ENCODE measurements at regions not wholly inside any gene's neighbourhood (a gene's known extent, or its start where the extent isn't known, plus 50 kb on each side); places are given as distances from the start of the nearest gene placed in this dataset.
"Not testable (repeated sequence)": the region's sequence is repeated elsewhere in the genome, so short reads cannot be mapped to it uniquely, and the experiment has no call there.

DNA sequence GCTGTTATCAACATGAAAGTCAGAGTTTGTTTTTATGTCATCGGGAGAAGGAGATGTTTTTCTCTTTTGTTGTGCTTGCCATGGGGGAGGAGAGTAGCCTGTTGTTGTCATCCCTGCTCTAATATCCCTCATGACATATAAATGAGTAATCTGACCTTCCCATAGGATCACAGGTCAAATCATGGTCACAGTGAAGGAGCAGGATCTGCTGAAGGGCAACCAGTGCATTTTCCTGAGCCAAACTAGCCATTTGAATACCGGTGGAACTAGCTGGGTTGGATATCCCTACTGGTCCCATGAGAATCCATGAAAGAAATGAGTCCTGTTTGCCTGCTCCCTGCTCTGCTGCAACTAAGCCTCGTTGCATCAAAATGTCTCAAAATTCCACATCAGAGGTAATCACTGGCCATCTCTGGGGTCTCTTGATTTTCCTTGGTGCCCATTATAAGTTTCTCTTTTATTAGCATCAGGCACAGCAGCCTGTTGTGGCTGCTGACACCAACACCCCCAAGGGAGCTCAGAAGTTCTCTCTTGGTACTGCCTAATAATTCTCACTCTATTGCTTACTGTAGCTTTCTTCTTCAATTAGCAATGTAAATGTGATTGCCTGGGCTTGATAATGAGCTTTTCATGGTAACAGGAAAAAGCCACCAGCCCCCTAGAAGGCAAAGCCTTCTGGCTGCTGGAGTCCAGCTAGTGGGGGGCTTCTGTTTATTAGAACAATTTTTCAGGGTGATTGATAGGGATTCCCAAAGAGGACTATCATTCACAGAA, 211.4 kb upstream of the ERCC4 start:
- peak; percentile 15 for DNase-seq (ENCODE audit: low read depth)

- DNase-seq (ENCODE audit: low read depth) = no peak
Measured at GRCh38 chr16:13718748-13719147, 201.2 kb upstream of the ERCC4 start.

DNA sequence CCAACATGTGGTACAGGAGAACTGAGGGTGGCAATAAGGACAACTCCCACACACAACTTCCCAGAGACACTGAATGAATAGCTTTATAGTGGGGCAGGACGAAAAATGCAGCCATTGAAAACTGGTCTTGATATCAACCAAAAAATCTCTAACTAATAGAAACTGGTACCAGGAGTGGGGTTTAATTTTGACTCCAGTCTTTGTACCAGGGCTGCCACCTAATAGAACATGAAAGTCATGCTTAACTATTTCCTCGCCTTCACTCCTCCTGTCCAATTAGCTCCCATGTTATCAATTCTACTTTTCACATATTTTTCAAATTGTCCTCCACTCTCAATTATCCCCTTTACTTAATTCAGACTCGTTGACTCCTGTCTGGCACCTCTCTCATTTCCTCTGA, 192.0 kb upstream of the ERCC4 start:
- no peak for DNase-seq (ENCODE audit: low read depth)

- peak; percentile 21 for DNase-seq (ENCODE audit: low read depth)
Measured at GRCh38 chr16:13733561-13733960, 186.4 kb upstream of the ERCC4 start.

- DNase-seq (ENCODE audit: low read depth) = not testable (repeated sequence)
Measured at GRCh38 chr16:13739621-13740373, 180.2 kb upstream of the ERCC4 start.

GRCh38 chr16:13742928-13743327, 177.0 kb upstream of the ERCC4 start:
- DNase-seq (ENCODE audit: low read depth) = no peak

DNA sequence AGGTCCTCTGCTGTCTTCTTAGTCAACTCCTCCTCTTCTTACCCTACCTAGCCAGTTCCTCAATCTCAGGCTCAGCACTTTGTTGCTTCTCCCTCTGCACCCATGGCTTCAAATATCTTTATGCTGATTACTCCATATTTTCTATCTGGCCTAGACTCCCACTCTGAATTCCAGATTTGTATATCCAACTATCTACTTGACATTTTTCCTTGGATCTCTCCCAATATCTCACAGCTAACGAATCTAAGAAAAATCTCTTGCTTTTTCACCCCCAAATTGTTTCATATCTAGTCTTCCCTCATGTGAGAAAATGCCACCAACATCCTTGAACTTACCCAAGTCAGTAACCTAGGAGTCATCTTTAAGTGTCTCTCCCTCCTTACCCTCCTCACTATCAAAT, 176.4 kb upstream of the ERCC4 start:
- DNase-seq (ENCODE audit: low read depth) = no peak

DNA sequence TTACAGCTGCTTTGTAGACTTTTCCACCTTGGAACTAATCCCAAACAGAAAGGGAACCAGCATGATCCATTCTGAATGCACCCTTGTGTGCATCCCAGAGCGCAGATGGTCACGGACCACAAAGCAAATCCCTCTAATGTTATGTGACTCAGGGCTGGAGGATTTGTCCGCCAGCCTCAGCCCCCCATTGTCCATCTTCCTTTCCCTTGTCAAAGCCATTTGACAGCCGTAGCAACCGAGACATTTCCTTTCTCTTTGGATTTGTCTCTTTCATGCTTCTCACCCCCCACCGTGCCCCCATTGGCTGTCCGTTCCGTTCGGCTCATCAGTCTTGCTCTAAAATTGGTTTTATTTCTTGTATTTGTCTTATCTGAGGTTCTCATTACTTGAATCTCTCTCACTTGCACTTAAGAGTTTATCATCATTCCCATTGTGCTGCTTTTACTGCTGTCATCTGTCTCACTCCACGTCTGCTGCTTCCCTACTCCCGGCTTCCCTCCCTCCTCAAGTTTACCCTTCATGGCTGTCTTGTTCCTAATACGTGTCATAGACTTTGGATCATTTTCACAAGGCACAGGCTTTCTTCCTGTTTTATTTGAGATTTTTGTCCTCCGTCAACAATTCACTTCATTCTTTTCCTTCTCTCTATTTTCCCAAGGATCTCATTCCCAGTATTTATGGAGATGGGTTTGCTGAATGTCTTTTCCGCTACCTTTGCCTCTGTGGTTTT, 163.4 kb upstream of the ERCC4 start:
- peak; percentile 26 for DNase-seq (ENCODE audit: low read depth)

GRCh38 chr16:13766334-13766733, 153.6 kb upstream of the ERCC4 start:
- DNase-seq (ENCODE audit: low read depth) = no peak

DNA sequence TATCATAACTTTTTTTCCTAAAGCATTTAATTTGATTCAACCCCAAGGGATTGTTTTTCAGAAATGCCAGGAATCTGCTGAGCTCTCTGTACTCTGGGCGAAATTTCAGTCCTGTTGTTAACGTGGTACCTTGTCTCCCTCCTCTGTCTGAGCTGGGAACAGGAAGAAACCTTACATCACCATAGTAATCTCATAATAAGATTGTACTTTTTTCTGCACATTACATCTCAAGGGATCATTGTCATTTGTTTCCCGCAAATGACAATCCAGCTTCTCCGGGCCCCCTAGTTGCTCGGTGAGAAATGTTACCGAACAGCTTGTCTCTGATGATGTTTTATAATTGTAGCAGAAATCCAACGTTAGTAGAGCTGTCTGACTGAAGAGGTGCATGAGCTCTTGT, 152.7 kb upstream of the ERCC4 start:
- peak; percentile 20 for DNase-seq (ENCODE audit: low read depth)

DNA sequence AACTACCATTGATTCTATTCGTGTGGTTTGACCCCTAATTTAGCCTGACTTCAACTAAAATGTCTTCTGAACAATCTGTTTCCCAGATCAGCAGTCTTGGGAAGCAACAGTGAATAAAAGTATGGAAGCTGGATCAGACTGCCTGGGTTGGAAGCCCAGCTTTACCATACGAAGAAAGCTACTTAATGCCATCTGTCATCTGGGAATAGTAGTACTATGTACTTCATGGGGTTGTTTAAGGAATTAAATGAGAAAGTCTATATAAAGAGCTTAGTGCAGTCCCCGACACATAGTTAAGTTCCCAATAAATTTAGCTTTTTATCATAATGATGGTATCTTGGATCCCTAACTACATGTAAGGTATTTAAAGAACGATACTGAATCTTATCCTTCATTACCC, 151.5 kb upstream of the ERCC4 start:
- DNase-seq (ENCODE audit: low read depth) = no peak

- DNase-seq (ENCODE audit: low read depth) = no peak
Measured at GRCh38 chr16:13770436-13770835, 149.5 kb upstream of the ERCC4 start.

GRCh38 chr16:13772782-13773181, 147.2 kb upstream of the ERCC4 start:
- DNase-seq (ENCODE audit: low read depth) = no peak

DNA sequence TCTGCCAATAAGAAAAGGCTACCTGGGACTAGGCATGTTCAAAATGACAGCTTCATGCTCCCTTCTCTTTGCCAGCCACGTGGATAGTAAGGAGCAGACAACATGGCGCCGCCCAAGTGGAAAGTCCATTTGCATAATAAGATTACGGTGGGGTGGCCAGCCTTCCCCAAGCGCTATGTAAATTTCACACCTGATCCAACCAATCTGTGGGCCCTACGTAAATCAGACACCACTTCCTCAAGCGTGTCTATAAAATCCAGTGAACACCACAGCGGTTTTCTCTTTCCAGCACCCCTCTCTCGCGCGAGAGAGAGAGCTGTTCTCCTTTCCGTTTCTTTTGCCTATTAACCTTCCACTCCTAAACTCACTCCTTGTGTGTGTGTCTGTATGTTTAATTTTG, 140.3 kb upstream of the ERCC4 start:
- DNase-seq (ENCODE audit: low read depth) = no peak

DNA sequence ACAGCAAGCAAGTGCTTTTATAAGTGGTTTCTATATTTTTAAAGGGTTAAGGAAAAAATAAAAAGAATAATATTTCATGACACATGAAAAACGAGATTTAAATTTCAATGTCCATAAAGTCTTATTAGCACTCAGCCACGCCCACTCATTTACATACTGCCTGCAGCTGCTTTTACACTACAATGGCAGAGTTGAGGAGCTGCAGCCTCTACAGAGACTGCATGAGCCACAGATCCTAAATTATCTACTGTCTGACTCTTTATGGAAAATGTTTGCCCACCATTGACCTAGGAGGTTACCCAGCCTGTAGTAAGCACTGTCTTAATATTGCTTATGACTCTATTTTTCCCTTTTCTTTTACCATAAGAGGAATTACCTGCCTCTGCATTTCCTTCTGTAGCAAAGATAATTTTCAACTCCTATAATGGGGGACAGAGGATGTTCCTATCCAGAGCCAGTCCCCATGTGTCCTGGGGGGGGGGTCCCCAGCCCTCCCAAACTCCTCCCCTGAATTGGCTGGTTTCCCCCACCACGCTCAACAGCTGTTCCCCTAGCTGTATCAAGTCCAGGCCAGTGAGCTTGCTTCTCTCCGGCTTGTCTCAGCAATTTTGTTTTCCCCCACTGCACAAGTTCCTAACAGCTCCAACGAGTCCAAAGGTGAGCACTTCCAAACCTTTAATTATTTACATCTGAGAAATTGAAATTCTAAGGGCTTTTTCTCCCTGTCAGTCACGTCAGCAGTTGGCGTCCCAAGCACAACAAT, 139.4 kb upstream of the ERCC4 start:
- no peak for DNase-seq (ENCODE audit: low read depth)

- no peak for DNase-seq (ENCODE audit: low read depth)
Measured at GRCh38 chr16:13781169-13781564, 138.8 kb upstream of the ERCC4 start.

DNA sequence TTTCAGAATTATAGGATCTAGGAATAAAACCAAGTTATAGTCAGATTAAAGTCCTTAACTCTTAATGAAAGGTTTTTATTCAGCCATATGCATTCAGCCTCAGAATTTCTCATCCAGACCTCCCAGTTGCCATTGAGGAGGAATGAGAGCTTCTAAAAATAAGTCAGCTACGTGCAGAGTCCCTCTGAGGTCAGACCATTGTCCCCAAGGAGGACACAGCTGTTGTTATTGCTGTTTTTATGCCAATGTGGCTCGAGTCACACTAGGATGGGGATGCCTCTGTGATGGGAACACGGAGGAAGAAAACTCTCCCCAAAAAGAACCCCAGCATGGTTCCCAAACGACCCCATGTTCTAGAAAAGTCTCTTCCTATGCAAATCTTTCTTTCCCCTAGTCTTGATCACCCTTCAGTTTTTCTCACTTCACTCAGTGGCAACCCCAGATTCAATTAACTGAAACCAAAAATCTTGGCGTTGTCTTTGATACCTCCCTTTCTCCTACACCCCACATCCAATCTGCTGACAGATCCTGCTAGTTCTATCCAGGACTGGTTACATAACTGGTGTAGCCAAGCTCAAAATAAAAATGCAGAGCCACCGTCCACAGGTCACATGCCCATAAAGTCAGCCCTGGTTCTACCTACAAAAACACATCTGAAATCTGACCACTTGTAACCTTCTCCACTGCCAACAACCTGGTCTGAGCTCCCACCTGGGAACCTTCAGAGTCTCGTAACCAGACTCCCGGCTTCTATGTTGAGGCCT, 138.2 kb upstream of the ERCC4 start:
- peak; percentile 3 for DNase-seq (ENCODE audit: low read depth)

GRCh38 chr16:13791095-13791494, 128.9 kb upstream of the ERCC4 start:
- no peak for DNase-seq (ENCODE audit: low read depth)

DNA sequence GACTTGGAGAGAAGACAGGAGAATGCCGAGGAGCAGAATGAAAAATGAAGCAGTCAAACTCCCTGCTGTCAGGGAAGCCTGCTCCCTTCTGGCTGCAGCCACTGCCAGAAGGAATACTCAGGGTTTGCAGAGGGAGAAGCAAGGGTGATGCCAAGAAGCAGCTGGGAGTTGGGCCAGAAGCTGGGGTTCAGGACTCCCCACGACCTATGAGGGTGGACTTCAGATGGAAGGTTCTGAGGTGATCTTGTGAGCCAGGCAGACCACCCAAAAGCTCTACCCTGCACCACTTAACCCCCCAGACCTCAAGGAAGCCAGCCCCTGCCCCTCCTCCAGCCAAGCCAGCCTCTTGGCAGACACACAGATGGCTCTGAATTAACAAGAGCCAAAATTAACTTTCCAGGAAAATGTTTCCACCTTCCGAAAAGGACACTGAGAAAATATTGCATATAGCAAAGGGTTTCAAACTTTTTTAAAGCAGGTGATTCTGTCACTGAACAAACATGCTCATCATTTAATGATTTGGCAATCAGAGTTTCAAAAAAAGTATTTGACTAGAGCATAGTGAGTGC, 126.0 kb upstream of the ERCC4 start:
- DNase-seq (ENCODE audit: low read depth) = no peak

DNA sequence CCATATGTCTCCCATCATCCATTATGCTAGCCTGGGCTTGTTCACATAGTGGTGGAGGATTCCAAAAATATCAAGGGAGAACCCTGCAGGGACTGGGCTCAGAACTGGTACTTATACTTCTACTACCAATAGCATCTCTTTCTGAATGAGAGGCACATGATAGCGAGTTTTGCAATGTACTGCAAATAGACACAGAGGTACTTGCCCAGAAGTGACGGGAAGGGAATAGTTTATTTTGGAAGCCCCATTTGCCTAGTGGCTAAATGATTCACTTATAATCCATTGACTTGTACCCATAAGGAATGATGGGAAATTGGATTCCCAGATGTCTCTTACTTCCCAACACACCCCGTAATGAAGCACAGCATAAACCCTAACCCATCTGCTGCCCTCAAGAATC, 124.8 kb upstream of the ERCC4 start:
- no peak for DNase-seq (ENCODE audit: low read depth)

GRCh38 chr16:13797718-13798117, 122.2 kb upstream of the ERCC4 start:
- no peak for DNase-seq (ENCODE audit: low read depth)

All from LHCN-M2 (cell line).